NCI-H2081 (cell line): ENCODE measurements at regions not wholly inside any gene's neighbourhood (a gene's known extent, or its start where the extent isn't known, plus 50 kb on each side); places are given as distances from the start of the nearest gene placed in this dataset.
"Not testable (repeated sequence)": the region's sequence is repeated elsewhere in the genome, so short reads cannot be mapped to it uniquely, and the experiment has no call there.

Experiments used
- DNase-seq, 2 experiments: peaks; one replicate each; lab custom pipeline; 2025; lab: John Stamatoyannopoulos, UW

GRCh38 chr5:1731091-1731639 lies 68.5 kb downstream of the MRPL36 start:
- DNase-seq, result no peak

GRCh38 chr5:1730487-1730847 lies 69.2 kb downstream of the MRPL36 start:
- no peak for DNase-seq

- DNase-seq, result no peak
Observed at GRCh38 chr5:1729641-1730486, 69.8 kb downstream of the MRPL36 start.

GRCh38 chr5:1728846-1729245 lies 70.8 kb downstream of the MRPL36 start:
- no peak for DNase-seq

GRCh38 chr5:1727571-1727970 lies 72.1 kb downstream of the MRPL36 start:
- DNase-seq, result no peak

- no peak for DNase-seq
Observed at GRCh38 chr5:1726956-1727355, 72.7 kb downstream of the MRPL36 start.

- DNase-seq, result no peak
Observed at GRCh38 chr5:1726469-1726865, 73.2 kb downstream of the MRPL36 start.

GRCh38 chr5:1725641-1726468 lies 73.8 kb downstream of the MRPL36 start:
- DNase-seq, result no peak

- no peak for DNase-seq
Observed at GRCh38 chr5:1724822-1725602, 74.6 kb downstream of the MRPL36 start.

- DNase-seq, result no peak
Observed at GRCh38 chr5:1723957-1724821, 75.4 kb downstream of the MRPL36 start.

- no peak for DNase-seq
Observed at GRCh38 chr5:1723476-1723875, 76.2 kb downstream of the MRPL36 start.

- no peak for DNase-seq
Observed at GRCh38 chr5:1722877-1723276, 76.8 kb downstream of the MRPL36 start.

- DNase-seq, result no peak
Observed at GRCh38 chr5:1720396-1721110, 79.1 kb downstream of the MRPL36 start.

GRCh38 chr5:1719860-1720259 lies 79.8 kb downstream of the MRPL36 start:
- no peak for DNase-seq

- no peak for DNase-seq
Observed at GRCh38 chr5:1718669-1719068, 81.0 kb downstream of the MRPL36 start.

- DNase-seq, result not testable (repeated sequence)
Observed at GRCh38 chr5:1710091-1710490, 89.5 kb downstream of the MRPL36 start.

- DNase-seq, result no peak
Observed at GRCh38 chr5:1709171-1709803, 90.3 kb downstream of the MRPL36 start.

GRCh38 chr5:1708592-1709141 lies 91.0 kb downstream of the MRPL36 start:
- no peak for DNase-seq

GRCh38 chr5:1707467-1707866 lies 92.2 kb downstream of the MRPL36 start:
- no peak for DNase-seq

GRCh38 chr5:1706428-1706827 lies 93.2 kb downstream of the MRPL36 start:
- no peak for DNase-seq
